CD4-positive, alpha-beta T cell treated with Interferon alpha-2 for 1 hour (primary cell): ENCODE measurements at regions not wholly inside any gene's neighbourhood (a gene's known extent, or its start where the extent isn't known, plus 50 kb on each side); places are given as distances from the start of the nearest gene placed in this dataset.
"Not testable (repeated sequence)": the region's sequence is repeated elsewhere in the genome, so short reads cannot be mapped to it uniquely, and the experiment has no call there.

Experiments
- DNase-seq, 2 donors: peaks; one replicate each; pipeline ENCODE4 v3.0.0-alpha.2; 2020 to 2022

DNA sequence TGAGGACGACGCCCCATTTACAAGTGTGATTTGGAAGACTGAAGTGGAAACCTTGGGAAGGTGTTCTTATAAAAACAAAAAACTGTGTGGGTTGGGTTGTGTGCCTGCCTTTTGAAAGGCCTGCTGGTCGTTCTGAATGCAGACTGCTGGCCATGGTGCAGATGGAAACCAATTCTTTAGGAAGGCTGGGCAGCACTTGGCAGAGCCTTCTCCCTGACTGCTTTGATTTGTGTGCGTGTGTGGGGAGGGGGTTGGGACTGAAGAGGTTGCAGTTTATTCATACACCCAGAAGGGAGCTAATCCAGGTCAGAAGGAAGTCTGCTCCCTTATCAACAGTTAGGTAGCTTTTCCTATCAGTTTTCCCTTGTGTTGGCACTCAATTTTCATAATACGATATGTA lies 288.7 kb downstream of the SOX2 start:
- no peak for DNase-seq

DNA sequence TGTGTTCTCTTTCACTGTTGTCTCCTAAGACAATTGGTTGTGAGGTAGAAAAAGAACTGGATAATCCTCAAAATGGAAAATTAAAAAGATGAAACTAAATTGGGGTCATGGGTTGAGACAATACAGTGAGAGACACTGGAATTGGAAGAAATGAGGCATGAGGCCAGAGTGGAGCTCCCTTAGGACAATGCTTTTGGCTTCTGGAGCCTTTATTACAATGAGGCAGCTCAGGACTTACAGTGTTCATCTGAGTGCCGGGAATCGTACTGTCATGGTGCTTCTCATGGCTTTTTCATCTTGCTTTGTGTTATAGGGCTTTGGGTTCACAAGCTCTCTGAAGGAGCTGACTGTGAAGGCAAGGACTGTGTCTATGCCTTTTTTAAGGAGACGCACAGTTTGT lies 293.5 kb downstream of the SOX2 start:
- no peak for DNase-seq

DNA sequence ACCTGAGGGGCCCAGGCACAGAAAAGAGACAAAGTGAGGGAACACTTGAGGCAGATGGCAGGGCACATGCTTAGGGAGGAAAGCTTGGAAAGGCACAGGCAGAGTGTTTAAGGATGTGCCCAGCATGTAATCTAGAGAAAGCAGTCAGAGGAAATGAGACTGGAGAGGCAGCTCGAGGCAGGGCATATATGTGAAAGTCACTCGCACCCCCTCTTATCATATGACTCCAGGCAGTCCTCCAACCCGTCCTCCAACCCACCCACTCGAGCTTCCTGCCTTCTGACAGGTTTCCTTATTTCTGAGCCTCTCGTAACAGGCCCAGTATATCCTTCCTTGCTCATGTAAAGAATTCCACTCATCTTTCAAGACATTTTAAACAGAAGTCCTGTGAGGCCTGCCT lies 294.0 kb downstream of the SOX2 start:
- DNase-seq = no peak

DNA sequence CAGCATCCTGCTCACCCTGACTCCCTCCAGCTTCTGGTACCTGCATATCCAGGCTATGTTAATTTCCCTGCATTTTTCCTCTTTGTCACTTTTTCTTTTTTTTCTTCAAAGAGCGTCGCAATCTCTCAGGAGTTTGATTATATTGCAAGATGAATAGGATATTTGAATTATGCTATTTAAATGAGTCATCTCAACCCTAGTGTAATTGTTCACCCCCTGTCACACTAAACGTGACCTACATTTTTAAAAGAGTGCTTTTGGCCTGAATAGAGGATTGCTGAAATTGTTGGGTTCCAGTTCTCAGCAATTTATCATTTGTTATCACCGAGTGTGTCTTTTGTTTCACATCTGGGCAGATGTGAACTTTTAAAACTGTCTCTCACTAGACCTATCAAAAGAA lies 294.7 kb downstream of the SOX2 start:
- no peak for DNase-seq

DNA sequence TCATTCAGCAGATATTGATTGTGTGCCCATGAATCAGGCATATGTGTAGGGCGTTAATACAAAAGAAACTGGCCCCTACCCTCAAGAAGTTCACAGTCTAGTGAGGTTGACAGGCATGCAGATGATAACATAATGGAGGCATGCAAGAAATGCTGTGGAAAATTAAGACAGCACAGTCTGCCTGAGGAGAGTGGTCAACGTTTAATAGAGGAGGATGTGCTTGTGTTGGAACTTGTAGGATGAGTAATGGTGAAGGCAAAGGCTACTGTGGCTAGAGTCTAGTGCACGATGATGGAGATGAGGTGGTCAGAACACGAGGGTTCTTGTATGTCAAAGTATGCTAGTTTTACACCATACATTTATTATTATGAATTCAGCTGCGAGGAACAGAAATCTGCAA lies 295.7 kb downstream of the SOX2 start:
- no peak for DNase-seq

DNA sequence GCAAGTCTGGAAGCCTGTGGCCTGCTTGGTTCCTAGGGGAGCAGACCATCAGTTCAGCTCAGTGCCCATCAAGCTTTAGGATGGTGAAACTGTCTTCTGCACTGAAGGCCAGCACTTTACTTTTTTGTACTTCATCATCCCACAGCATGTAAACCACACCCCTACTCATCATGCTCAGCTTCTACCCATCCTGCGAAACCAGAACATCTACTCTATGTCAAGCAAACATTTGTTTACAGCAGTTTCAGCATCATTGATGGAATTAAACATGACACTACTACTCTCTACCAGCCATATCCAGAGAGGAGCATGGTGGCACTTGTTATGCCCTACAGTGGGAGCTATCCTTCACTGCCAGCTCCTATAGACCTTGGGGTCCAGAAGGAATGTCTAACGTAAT lies 306.6 kb downstream of the SOX2 start:
- no peak for DNase-seq

DNA sequence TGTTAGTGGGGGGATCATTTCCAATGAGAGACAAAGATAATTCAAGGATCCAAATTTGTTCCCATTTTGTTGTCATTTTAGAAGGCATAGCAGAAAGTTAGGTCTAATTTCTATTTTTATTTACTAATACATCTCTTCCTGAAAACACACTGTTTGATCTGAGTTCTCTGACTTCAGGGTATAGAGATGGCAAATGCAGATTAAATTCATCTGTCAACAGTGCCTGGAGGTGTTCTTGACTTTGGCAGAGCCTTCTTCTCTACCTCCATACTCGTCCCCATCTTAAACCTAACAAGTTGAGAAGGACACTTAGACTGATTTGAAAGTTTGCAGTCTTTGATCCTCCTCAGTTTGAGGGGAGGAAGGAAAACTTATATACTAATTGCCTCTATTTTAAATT lies 308.2 kb downstream of the SOX2 start:
- DNase-seq = no peak

DNA sequence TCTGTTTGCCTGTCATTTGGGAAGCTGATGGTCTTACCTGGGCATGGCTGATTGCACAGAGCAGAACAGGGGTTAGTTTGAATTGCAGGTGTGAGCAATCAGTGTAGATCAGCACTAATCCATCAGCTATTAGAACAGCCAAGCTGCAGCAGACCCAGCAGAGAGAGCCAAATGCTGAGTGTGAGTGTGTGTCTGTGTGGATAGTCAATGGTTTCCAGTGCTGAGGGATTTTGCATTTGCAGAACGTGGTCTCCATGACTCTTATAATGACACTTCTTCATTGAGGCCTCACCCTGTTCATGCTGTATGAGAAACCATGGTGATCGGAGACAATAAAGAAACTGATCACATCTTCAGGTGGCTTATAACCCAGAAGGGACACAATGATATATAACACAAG lies 312.1 kb downstream of the SOX2 start:
- no peak for DNase-seq

DNA sequence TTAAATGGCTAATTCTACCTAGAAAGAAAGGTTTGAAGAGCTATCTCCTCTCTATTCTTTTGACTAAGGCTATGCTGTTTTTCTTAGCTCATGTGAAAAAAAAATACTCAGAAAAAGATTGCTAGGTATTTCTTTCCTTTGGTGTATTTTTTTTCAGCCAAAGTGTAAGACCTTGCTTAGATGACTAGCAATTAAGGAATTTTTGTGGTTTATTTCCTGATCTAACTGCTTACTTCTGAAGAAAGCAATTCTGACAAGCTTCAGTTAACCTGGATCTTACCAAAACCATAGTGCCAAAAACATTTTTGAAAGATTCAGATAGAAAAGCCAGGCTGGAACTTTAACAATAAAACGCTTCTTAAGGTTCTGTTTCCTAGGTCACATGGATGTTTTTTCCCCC lies 315.6 kb downstream of the SOX2 start:
- DNase-seq = no peak

DNA sequence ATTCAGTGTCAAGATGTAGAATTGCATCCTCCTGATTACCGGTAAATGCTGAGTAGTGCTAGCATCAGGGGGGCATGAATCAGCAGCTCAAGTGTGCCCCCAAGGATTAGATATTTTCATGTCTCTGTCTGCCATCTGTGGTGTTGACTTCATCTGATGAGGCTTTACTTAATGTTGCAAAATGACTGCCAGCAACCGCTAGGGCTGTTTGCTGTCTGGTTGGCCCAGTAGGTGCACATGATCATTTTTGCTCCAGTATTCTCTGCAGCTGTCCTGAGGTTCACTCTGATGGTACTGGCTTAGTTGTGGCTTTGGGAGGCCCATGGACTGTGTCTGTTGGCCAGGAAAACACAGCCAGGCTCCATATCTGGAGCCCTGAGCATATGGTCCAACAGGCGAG lies 316.4 kb downstream of the SOX2 start:
- DNase-seq = no peak

DNA sequence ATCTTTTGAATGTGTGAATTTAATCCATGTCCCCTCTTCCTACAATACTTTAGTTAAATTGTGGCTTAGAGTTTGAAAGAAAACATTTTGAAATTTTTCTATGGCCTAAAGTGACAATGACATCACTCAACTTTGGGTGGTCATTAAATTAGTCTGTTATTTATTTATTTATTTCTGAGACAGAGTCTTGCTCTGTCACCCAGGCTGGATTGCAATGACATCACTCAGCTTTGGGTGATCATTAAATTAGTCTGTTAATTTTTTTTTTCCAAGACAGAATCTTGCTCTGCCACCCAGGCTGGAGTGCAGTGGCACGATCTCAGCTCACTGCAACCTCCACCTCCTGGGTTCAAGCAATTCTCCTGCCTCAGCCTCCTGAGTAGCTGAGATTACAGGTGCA lies 322.5 kb downstream of the SOX2 start:
- DNase-seq = not testable (repeated sequence)

DNA sequence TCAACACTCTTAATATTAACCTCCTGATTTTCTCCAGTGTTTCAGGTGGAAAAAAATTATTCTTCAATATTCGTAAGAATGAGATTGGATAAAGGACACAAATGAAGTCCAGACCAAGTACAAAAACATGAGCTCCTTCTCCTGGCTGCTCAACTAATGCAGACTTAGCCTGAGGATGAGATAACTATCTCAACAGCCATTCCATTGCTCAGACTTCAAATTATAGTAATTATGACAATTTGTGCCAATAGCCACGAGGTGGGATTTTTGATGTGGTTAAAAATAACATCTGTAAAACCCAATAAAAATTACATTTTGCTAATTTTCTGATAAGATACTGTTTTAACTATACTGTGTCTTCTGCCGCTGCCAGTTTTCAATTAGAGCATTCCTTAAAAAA lies 323.6 kb downstream of the SOX2 start:
- DNase-seq = no peak

DNA sequence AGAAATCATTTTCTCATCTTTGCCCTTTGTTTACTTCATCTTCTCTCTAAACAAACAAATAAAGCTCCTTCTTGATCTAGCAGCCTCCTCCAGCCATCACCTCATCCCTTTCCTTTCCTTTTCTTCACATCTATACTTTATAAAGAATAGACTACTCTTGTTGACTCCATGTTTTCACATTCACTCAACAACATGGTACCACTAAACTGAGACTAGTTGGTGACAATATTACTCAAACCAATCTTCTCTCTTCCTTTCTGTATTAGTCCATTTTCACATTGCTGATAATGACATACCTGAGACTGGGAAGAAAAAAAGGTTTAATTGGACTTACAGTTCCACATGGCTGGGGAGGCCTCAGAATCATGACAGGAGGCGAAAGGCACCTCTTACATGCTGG lies 324.7 kb downstream of the SOX2 start:
- DNase-seq = no peak

DNA sequence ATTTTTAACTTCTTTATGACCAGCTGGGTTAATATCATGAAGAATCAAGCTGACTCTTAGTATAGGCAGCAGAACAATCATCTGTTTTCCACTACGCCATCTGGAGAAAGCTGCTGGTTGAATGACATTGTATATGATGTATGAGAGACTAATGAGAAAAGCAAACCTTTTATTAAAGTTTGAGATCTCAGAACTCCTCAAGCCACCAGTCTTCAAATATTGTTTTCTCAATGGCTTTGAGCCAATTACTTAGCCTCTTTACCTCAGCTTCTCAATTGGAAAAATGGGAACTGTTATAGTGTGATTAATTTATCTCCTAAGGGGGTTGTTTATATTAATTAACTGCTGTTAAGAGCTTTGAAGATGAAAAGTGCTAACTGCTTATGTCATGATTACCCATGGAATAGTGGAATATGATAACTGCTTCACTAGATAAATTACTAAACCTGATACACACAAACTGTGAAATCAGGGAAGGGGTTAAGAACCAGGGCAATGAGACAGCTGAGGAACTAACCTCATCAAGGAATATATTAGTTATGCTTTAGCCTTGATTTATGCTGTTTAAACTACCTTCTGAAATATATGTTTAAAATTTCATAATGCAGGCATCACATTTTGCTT lies 330.1 kb downstream of the SOX2 start:
- DNase-seq = no peak

DNA sequence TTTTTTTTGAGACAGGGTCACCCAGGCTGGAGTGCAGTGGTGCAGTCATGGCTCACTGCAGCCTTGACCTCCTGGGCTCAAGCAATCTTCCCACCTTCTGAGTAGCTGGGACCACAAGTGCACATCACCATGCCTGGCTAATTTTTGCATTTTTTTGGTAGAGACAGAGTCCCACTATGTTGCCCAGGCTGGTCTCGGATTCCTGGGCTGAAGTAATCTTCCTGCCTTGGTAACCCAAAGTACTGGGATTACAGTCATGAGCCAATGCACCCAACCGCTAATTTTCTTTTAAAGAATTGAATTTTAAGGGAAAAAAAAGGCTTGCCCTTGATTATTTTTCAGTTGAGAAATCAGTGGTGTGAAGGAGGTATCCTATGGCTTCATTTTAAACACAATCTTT lies 334.0 kb downstream of the SOX2 start:
- no peak for DNase-seq

DNA sequence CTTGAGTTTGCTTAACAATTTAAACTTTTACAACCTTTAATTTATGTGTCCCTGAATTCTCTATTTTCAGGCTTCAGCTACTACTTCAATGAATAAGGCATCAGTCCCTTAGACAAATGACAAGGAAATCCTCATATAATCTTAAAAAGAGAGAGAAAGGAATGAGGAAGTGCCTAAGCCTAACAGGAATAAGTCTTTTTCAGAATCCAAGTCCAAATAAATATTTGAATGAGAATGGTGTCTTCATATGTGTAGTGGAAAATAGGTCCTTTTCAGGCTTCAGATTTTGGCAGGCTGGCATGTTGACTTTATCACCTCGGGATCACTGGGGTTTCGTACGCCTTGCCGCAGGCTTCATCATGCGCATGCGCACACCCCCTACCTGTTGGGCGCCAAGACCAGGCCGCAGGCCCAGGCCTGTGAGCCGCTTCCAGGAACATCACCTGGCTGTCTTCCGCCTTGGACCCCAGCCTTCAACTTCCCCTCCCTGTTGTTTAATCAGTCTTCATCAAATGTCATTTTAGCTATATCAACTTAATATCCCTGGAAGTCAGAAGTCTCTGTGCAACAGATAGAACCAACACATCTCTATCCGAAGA lies 334.5 kb downstream of the SOX2 start:
- DNase-seq = no peak

DNA sequence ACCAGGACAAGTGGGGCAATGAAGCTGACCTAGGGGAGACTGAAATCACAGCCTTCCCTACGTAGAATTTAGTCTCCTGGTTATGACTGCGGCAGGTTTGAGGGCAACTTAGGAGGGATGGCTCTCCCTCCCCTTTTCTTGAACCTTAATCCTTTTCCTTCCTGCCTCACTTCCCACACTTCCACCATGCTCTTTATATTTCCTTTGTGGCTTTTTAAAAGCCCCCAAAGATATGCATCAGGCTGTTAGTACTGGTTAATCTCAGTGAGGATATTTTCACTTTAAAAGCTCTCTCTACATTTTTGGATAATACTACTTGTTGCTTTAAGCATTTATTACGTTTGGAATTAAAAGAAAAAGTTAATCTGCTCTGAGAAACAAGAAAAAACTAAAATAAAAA lies 339.2 kb downstream of the SOX2 start:
- no peak for DNase-seq

DNA sequence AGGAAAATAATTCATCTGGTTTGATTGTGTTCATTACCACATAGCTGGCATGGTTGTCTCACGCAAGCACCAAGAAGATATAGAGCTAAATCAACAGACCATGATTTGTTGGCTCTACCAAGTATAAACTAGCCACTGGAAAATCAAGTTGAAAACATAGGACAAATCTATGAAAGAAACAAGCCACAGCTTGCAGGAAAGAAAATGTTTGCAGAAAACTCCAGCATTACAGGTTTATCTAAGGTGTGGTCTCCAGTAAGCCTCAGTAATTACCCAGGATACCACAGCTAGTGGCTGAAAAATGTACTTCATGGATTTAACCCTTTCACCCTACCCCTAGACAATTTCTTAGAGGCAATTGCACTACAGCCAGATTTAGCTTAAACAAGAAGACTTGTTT lies 340.6 kb downstream of the SOX2 start:
- DNase-seq = no peak

DNA sequence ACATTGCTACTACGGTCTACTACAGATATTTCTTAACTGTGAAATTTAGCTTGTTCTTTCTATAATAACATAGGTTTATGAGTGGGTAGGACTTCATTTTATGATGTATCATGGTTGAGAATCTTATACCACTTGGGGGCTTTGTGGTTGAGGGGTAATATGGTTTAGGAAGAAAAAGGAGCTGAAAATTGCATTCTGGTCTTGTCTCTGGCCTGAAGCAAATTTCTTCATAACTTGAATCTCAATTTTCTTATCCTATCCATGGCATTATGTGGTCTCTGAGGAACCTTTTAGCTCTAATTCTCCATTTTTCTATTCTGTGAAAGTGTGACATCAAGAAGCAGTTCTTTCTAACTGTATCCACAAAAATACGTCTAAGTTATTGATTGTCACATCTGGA lies 341.0 kb downstream of the SOX2 start:
- DNase-seq = no peak

DNA sequence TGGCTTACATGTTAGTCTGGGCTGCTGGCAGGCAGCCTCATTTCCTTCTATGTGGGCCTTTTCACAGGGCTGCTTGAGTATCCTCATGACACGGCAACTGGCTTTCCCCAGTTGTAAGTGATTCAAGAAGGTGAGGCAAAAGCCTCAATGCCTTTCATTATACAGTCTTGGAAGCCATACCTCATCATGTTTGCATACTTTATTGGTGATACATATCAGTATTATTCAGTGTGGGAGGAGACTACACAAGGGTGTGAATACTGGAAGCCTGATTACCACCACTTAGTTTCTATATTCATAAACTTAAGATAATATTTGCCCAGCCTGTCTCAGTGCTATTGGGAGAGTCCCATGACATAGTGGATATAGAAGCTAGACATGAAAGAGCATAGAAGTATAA lies 346.8 kb downstream of the SOX2 start:
- no peak for DNase-seq

DNA sequence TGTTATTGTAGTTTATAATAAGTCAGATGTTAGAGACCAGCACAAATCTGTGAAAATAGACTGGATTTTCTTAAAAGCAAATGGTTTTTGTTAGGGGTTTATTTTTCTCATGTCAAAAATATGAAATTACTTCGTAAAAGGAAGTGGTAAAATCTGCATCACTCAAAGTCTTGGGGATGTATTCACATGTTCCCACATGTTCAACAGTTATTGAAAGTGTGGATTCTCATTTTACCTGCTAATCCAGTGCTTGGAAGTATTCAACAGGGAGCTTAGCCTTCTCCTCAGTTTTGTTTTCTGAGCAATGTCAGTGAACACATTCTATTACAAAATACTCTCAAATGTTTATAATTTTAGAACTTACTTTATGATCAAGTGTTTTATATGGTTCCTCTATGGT lies 352.0 kb downstream of the SOX2 start:
- no peak for DNase-seq

DNA sequence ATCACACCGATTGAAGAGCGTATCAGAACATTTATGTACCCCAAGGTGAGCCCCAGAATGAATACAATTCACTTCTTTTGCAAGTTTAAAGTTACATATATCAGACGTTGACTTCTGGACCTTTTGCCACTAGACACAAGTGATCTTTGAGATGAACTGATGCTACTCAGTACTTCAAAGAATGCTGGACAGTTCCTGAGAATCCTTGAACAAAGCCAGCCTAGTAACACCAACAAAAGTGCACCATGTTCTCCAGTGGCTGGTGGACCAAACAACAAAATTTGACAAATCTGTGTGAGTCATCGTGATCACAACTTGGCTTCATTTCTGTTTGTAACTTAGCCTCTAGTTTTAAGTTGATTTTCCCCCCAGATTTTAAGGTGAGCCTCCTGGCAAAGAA lies 355.7 kb downstream of the SOX2 start:
- no peak for DNase-seq

DNA sequence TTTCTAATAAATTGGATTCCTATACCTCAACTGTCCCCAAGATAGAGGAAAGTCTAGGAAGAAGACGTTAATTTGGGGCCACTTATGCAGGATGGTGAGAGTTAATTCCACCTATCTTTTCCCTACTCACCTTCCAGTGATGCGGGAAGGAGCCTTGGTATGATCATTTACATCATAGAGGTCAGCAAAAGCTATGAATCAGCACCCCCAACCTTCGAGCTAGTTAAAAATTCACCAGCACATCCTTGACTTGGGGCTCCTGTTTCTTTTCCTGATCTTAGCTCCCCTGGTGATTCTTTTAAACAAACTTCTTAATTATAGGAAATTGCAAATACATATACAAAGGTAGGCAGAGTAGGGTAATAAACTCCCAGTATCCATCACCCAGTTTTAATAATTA lies 366.6 kb downstream of the SOX2 start:
- no peak for DNase-seq

DNA sequence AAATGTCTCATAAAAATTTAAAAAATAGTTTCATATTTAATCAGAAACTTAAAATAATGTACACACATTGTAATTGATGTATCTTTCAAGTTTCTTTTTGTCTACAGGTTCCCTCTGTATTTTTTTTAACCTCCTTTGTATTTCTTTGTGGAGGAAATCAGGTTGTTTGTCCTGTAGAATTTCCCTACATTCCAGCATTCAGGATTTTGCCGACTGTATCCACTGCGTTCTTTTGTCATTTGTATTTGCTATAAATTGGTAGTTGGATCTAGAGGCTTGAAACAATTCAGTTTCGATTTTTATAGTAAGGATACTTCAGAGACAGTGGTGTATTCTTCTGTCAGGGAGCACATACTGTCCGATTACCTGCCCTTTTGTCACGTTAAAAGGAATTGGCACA lies 367.2 kb downstream of the SOX2 start:
- DNase-seq = no peak

DNA sequence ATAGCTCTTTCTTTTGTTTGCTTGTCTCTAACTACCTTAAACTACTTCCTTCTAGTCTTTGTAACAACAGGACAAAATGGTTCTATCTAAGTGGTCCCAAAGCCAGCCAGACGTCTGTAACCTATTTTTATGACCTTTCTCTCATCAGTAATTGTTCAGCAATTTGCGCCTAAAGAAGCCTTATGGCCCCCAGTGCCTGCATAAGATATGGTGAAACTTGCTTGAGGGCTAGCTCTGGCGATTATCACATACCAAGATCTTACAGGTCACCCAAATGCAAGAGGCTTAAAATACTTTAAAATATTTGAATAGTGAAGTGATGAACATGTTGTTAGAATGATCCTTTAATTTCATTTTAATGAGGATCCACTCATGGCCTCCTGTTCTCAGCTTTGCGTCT lies 369.4 kb downstream of the SOX2 start:
- no peak for DNase-seq

DNA sequence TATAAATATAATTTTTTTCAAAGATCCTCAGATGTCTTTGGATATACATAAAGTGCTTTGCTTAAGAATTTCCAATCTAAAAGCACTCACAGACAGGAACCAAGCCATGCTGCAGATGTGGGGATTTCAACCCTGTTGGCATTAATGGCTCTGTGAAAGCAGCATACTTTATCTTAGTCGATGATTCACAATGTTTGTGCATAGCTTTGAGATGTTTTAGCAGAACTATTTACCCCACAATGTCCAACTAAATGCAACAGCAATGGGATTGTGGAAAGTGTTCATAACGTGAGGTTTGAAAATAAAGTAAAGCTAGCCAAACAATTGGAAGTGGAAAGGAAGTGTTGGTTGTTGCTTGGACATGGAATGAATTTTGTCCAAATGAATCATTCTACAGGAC lies 371.4 kb downstream of the SOX2 start:
- no peak for DNase-seq
